Esophagus (tissue), 2 donors: ENCODE measurements at regions not wholly inside any gene's neighbourhood (a gene's known extent, or its start where the extent isn't known, plus 50 kb on each side); places are given as distances from the start of the nearest gene placed in this dataset.

Experiments
- H3K27ac ChIP-seq, 2 donors: one replicate each; pipeline ENCODE4 v1.5.1; 2013; ENCODE audit warnings: low read depth in 2 of 2, mild to moderate bottlenecking in 2 of 2, inconsistent platforms in 1 of 2, low read length in 1 of 2, moderate library complexity in 1 of 2
- H3K27me3 ChIP-seq, 2 donors: one replicate each; pipeline ENCODE4 v1.6.1; 2013; ENCODE audit warnings: low read length in 2 of 2, control low read depth in 1 of 2, mild to moderate bottlenecking in 1 of 2; ENCODE audit not compliant: insufficient read depth in 2 of 2, control insufficient read depth in 1 of 2
- H3K36me3 ChIP-seq, 2 donors: one replicate each; pipeline ENCODE4 v1.6.1; 2013; ENCODE audit warnings: low read length in 1 of 2; ENCODE audit not compliant: control insufficient read depth in 2 of 2, insufficient read depth in 2 of 2
- H3K4me1 ChIP-seq, 2 donors: one replicate each; pipeline ENCODE4 v1.6.1; 2013; ENCODE audit warnings: low read length in 1 of 2; ENCODE audit not compliant: control insufficient read depth in 2 of 2, insufficient read depth in 2 of 2
- H3K4me3 ChIP-seq, 2 donors: one replicate each; pipeline ENCODE4 v1.5.1; 2013; ENCODE audit warnings: low read length in 2 of 2, mild to moderate bottlenecking in 2 of 2, low read depth in 1 of 2, moderate library complexity in 1 of 2
- H3K9me3 ChIP-seq, 2 donors: one replicate each; pipeline ENCODE4 v1.6.1; 2013; ENCODE audit warnings: mild to moderate bottlenecking in 2 of 2, low read depth in 1 of 2, low read length in 1 of 2, moderate library complexity in 1 of 2; ENCODE audit not compliant: control insufficient read depth in 2 of 2, insufficient read depth in 1 of 2
- WGBS, 2 donors: extraction: QIAGEN DNeasy Blood & Tissue Kit; methylation state at CpG; one replicate each; pipeline ENCODE4 v1.1.7; 2013; 5-methylcytosine and 5-hydroxymethylcytosine counted together
- donor health status: healthy with polysubstance abuse.
- donor health status: Bipolar disorder and iron deficiency.

- H3K9me3 ChIP-seq: no peaks in the 10 kb centered on the region
- 65 to 69% methylated on average over 4 of the region's 4 CpGs for WGBS, 2 donors
These were observed 224.7 kb upstream of the SATB1 start for GRCh38 chr3:18649666-18650363.

GRCh38 chr3:18648868-18649462 lies 223.8 kb upstream of the SATB1 start:
- WGBS, 2 donors: 0 to 28% methylated on average over 1 of the region's 1 CpG

More at GRCh38 chr3:18649666-18650363, 224.7 kb upstream of the SATB1 start:
- Histone ChIP-seq H3K27me3 (no peaks in the 10 kb centered on the region), H3K36me3 (no peaks in the 10 kb centered on the region), H3K4me3 (no peak overlapping the region), H3K4me1 (no peaks in the 10 kb centered on the region), H3K27ac (no peak overlapping the region)

GRCh38 chr3:18648159-18648558 lies 223.0 kb upstream of the SATB1 start:
- 71 to 87% methylated on average over 2 of the region's 2 CpGs for WGBS, 2 donors

More at GRCh38 chr3:18648868-18649462, 223.8 kb upstream of the SATB1 start:
- H3K9me3 ChIP-seq: no peaks in the 10 kb centered on the region
- H3K27me3 ChIP-seq: no peaks in the 10 kb centered on the region
- H3K4me3 ChIP-seq: no peak overlapping the region
- H3K27ac ChIP-seq: no peak overlapping the region
- no peaks in the 10 kb centered on the region for H3K36me3 ChIP-seq
- H3K4me1 ChIP-seq: no peaks in the 10 kb centered on the region

GRCh38 chr3:18645619-18646018 lies 220.5 kb upstream of the SATB1 start:
- Histone ChIP-seq H3K27me3 (no peaks in the 10 kb centered on the region), H3K4me3 (no peak overlapping the region), H3K4me1 (no peaks in the 10 kb centered on the region), H3K36me3 (no peaks in the 10 kb centered on the region), H3K9me3 (no peaks in the 10 kb centered on the region), H3K27ac (no peak overlapping the region)
- 61 to 66% methylated on average over 2 of the region's 2 CpGs for WGBS, 2 donors

More at GRCh38 chr3:18648159-18648558, 223.0 kb upstream of the SATB1 start:
- no peak overlapping the region for H3K27ac ChIP-seq
- no peaks in the 10 kb centered on the region for H3K9me3 ChIP-seq
- H3K4me3 ChIP-seq: no peak overlapping the region
- no peaks in the 10 kb centered on the region for H3K36me3 ChIP-seq
- no peaks in the 10 kb centered on the region for H3K27me3 ChIP-seq
- H3K4me1 ChIP-seq: no peaks in the 10 kb centered on the region

- H3K4me3 ChIP-seq: no peak overlapping the region
- H3K9me3 ChIP-seq: no peaks in the 10 kb centered on the region
- H3K27ac ChIP-seq: no peak overlapping the region
- H3K4me1 ChIP-seq: no peaks in the 10 kb centered on the region
- no peaks in the 10 kb centered on the region for H3K36me3 ChIP-seq
- 65 to 77% methylated on average over 3 of the region's 3 CpGs for WGBS, 2 donors
- no peaks in the 10 kb centered on the region for H3K27me3 ChIP-seq
These were observed 218.1 kb upstream of the SATB1 start for GRCh38 chr3:18643281-18643680.

GRCh38 chr3:18641916-18642315 lies 216.8 kb upstream of the SATB1 start:
- Histone ChIP-seq H3K27ac (no peak overlapping the region), H3K27me3 (no peaks in the 10 kb centered on the region), H3K36me3 (no peaks in the 10 kb centered on the region), H3K4me1 (no peaks in the 10 kb centered on the region), H3K9me3 (no peaks in the 10 kb centered on the region), H3K4me3 (no peak overlapping the region)
- 91 to 93% methylated on average over 3 of the region's 3 CpGs for WGBS, 2 donors

- Histone ChIP-seq H3K36me3 (no peaks in the 10 kb centered on the region), H3K4me1 (no peaks in the 10 kb centered on the region), H3K27ac (no peak overlapping the region), H3K9me3 (no peaks in the 10 kb centered on the region), H3K27me3 (peaks cover 0 to 1% of the 10 kb centered on the region in 2 donors), H3K4me3 (no peak overlapping the region)
- 59 to 63% methylated on average over 3 of the region's 3 CpGs for WGBS, 2 donors
These were observed 210.1 kb upstream of the SATB1 start for GRCh38 chr3:18635215-18635614.

- no peaks in the 10 kb centered on the region for H3K9me3 ChIP-seq
- no peak overlapping the region for H3K4me3 ChIP-seq
- H3K27ac ChIP-seq: no peak overlapping the region
- H3K36me3 ChIP-seq: no peaks in the 10 kb centered on the region
- 85 to 89% methylated on average over 6 of the region's 6 CpGs for WGBS, 2 donors
- peaks cover 0 to 2% of the 10 kb centered on the region in 2 donors for H3K27me3 ChIP-seq
- H3K4me1 ChIP-seq: no peaks in the 10 kb centered on the region
These were observed 209.3 kb upstream of the SATB1 start for GRCh38 chr3:18634461-18634860.

GRCh38 chr3:18633002-18633401 lies 207.9 kb upstream of the SATB1 start:
- Histone ChIP-seq H3K9me3 (no peaks in the 10 kb centered on the region), H3K4me1 (no peaks in the 10 kb centered on the region), H3K27me3 (peaks cover 0 to 2% of the 10 kb centered on the region in 2 donors), H3K27ac (no peak overlapping the region), H3K36me3 (no peaks in the 10 kb centered on the region), H3K4me3 (no peak overlapping the region)
- 63 to 69% methylated on average over 7 of the region's 7 CpGs for WGBS, 2 donors

- 82 to 86% methylated on average over 4 of the region's 4 CpGs for whole genome bisulfite sequencing, 2 donors
- Histone ChIP-seq H3K27ac (no peak overlapping the region), H3K4me3 (no peak overlapping the region), H3K27me3 (peaks cover 0 to 2% of the 10 kb centered on the region in 2 donors), H3K9me3 (no peaks in the 10 kb centered on the region), H3K4me1 (no peaks in the 10 kb centered on the region), H3K36me3 (no peaks in the 10 kb centered on the region)
These were observed 205.2 kb upstream of the SATB1 start for GRCh38 chr3:18630295-18630694.
